ENCODE measurements at regions not wholly inside any gene's neighbourhood (a gene's known extent, or its start where the extent isn't known, plus 50 kb on each side); places are given as distances from the start of the nearest gene placed in this dataset.

GRCh38 chr6:163937071-163937470 is 522.6 kb downstream of the QKI start:
- no peak for DNase-seq

DNA sequence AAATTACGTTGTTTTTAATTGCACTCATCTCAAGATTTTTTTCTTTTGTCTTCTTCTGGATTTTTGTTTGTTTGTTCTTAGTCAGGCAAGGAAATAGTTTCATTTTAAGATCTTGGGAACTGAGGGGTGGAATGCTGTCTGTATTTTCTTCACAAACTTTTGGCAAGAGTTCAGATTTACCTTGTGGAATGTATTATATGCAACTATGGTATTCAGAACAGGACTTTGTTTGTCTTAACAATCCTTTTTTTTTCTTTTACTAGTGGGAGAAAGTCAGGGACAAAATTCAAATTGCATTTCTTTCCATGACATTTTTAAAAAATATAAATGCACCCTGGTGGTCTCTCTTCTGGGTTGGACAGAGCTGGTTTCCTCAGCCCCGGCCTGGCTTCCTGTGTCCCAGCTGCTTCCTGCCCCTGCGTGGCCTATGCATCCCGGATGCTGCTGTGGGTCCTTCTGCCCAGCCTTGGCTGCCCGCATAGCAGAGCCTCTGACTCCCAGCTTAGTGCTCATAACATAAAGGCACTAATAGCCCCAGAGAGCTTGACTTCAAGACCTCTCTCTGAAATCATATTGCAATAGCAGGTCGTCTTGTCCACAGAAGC is 520.7 kb downstream of the QKI start:
- no peak for DNase-seq

DNA sequence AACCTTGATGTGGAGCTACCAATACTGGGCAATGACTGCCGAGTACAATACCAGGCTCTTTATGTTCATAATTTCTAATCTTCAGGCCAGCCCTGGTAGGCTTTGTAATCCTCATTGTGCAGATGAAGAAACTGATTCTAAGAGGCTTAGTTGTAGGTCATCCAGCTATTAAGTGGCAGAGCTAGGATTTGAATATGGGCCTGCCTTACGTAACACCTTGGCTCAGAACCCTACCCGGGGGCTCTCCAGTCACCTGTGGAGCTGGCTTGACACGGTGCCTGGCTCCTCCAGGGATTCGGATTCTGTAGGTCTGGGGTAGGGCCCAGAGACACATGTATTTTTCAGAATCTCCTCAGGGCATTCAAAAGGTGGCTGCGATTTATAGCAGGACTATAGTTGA is 515.5 kb downstream of the QKI start:
- no peak for DNase-seq

DNA sequence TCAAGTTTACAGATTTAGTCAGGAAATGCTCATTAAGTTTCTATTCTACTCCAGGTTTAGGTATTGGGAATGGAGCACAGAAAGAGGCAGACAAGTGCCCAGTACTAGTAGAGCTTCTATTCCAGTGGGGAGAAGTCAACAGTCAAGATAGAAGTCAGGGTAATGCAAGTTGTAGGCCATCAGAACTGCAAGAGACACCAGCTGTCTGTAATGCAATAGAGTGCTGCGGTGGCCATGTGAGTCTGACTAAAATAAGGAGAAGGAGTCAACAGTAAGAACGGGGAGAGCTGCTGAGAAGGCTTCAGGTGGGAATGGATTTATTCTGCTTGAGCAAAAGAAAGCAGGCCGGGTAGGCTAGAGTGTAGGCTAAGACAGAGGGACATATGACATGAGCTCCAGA is 515.0 kb downstream of the QKI start:
- DNase-seq: no peak

GRCh38 chr6:163926642-163927041 is 512.1 kb downstream of the QKI start:
- no peak for DNase-seq

GRCh38 chr6:163925839-163926238 is 511.3 kb downstream of the QKI start:
- DNase-seq: no peak

DNA sequence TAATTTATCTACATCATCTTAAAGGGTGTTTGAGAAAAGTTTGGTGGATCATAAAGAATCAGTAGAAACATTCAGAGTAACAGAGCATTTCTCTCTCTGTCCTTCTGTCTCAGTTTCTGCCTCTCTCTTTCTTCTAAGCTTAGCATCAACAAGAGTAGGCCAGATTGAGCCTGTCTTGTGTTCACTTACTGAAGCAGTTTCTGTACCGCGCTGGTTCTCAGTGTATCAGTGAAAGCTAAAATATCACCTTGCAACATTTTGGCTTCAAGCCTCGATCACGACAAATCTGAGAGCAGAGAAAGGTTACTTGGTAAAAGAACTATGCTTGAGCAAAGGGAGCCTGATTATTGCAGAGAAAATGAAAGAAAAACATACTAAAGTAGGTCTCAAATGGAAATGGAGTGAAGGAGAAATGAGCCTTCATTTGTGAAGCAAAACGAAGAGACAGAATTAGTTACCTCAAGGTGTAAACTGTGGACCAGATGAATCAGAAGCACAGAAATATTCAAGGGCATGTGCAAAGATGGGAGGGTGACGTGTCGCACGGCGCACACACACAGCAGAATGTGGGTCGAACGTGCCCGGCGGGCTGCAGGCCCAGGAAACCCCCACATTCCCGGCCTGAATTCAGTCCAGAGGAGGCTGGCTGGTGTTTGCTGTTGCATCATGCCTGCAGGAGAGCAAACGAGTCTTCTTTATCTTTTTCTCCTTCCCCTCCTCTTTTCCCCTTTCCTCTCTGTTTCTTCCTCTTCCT is 509.3 kb downstream of the QKI start:
- no peak for DNase-seq

DNA sequence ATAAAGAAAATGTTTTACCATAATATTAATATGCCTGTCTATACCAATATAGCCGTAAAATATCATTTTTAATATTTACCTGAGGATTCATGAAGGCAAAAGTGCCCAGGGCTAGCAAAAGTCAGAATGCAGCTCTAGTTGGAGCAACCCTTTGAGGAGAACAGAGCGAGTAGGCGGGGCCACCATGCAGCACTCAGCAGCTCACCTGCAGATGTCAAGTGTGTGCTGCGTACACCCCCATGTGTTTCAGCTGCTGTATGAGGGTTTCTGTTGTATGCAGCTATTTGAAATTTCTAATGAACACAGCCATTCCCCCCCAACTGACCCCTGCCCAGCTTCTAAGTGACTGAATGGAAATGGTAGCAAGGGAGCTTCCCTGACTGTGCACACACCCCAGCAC is 508.0 kb downstream of the QKI start:
- DNase-seq: no peak

DNA sequence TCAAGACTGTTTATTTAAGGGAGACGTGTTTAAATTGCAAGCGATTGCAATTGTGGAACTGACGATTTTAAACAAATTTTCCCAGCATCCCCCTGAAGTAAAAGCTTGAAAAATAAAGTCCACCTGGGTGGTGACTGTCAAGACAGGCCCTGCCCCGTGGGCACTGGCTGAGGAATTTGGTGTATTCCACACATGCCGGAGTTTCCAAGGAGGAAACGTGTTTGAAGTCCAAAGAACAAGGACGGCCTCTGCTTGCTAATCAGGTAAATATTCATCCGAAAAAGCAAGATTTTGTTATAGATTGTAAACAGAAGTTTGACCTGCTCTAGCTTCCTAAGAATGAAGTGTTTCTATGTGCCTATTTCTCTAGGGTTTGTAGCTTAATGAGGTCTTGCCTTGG is 505.1 kb downstream of the QKI start:
- no peak for DNase-seq

GRCh38 chr6:163916315-163917081 is 502.0 kb downstream of the QKI start:
- DNase-seq: no peak

DNA sequence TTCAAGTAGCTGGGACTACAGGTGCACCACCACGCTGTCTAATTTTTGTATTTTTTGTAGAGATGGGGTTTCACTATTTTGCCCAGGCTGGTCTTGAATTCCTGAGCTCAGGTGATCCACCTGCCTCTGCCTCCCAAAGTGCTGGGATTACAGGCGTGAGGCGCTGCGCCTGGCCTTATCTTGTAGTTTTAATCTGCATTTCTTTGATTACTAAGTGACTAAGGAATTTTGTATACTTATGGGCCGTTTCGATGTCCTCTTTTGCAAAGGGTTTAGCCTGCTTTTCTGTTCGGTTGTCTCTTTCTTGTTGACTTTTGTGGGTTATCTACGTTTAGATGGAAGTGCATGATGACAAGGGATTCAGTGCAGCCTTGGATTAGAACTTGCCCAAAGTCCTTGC is 500.6 kb downstream of the QKI start:
- no peak for DNase-seq

DNA sequence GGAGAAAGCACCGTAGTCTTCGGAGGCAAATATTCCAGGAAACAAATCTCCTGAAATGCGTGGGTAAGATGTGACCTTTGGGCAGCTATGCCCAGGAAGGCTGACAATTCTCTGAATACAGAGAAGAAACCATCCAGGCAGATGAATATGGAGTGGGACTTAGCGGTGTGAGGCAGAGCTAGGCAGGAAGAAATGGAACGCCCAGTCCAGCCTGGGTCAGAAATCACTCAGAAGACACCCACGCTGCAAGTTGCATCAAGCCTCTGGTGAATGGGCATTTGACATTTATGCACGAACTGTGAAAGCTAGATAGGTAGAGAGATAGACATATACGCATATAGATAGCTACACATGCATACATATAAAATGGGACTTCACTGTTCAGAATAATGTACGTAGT is 498.5 kb downstream of the QKI start:
- no peak for DNase-seq

GRCh38 chr6:163906006-163906710 is 491.6 kb downstream of the QKI start:
- no peak for DNase-seq

DNA sequence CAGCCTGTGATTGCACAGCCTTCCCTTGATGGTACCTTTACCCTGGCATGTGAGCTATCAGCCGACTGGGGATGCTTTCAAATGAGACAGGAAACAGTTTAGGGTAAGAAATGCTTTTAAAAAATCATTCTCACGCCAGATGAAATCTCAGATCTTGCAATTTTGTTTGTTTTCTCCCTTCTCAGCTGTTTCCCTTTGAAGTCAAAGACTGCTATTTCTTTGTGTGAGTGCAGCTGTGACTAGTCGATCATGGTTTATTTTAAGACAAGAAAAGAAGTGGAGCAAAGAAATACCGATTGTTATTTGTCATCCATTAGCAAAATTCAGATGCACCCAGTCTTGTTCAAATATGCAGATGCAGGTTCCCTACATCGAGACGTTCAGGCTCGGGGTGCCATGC is 489.7 kb downstream of the QKI start:
- DNase-seq: no peak

DNA sequence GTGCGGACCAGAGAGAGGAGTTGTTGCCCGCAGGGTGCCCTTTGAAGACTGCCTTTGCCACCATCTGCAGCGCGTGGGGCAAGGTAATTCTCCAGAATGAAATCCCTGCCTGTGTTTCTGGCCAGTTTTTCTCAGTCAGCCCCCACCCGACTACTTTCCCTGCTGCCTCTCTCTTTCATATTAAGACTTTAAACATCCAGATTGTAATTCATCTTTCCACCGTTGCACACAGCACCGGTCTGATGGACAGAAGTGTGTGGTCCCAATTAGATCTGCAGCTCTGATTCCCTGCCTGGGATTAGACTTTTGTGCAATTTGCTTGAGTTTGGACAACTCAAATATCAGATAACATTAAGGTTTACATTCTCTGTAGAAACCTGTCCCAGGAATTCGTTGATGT is 489.0 kb downstream of the QKI start:
- no peak for DNase-seq

- DNase-seq: no peak
These were observed 488.5 kb downstream of the QKI start for GRCh38 chr6:163902993-163903392.

DNA sequence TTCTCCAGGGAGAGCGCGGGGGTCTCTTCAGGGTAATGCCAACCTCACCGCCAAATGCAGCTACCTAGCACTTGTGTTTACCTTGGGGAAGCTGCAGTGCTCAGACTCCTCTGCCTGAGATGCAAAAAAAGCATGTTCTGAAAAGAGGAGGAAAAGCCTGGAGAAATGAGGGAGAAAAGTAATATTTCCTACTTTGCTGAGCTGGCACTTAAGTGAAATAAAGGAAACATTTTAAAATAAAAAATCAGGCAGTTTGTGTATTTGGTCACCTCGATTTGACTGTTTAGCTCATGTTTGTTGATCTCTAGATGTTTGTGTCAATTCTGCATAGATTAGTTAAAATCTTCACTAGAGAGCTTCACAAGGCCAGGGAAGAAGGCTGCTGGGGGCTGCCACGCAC is 487.2 kb downstream of the QKI start:
- DNase-seq: no peak

DNA sequence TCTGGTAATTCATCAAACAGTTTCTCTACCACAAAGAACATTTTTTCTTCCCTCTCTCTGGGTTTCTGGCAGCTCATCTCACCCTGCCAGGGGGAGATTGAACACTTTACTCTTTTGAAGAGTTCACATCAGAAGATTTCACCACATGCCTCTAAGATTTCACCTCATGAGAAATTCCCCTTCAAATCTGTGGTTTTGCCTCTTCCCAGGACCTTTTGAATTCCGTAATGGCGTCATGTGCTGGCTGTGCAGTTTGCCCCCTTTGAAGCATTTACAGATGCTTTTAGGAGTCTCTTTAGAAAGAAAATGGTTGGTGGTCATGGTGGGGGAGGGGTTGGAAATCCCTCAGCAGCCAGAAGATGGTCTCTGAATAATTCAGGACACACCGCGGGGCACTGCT is 486.1 kb downstream of the QKI start:
- DNase-seq: no peak

DNA sequence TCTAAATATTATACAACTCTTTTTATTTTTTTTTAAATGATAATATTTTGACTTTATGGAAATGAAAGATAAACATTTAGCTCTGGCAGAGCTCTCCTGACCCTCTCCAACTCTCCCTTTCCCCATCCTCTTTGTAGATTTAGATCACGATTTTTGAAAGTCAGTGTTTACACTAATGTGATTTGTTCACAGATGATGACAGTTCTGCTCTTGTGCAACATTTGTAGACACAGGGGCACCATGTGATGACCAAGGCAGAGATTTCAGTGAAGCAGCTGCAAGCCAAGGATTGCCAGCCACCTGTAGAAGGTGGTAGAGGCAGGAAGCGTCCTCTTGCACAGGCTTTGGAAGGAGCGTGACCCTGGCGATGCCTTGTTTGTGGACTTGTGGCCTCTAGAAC is 483.2 kb downstream of the QKI start:
- DNase-seq: no peak

DNA sequence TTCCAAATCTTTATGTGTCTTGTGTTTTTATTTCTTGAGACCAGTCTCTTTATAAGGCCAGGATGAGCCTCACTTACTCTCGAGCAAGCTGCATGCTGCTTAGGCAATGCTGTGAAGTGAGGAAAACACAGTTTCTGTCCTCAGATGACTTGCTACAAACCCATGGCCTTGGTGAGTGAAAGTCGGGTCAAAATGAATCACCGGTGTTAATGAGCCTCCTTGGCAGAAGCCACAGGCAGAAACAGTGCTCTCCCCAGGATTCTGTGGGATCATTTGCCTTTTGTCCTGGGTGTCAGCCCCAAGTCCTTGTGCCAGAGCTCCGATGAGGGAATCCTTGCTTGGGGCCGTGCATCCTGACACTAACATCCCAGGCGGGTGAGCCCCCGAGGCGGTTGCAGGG is 482.5 kb downstream of the QKI start:
- DNase-seq: no peak

DNA sequence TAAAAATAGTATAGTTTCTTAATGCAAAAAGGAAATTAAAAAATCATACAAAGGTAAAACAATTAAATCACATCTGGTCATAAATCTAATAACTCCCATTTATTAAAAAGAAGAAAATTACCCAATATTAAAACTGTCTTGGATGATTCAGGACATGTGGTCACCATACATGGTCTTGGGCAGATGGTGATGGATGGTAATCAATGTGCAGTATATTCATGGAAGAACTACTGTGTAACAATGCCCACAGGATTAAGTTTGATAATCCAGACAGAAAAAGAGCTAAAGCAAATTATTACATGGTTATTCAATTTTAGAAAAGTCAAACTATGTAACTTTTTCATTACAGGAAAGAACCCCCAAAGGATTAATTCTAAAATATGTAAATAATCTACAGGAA is 480.6 kb downstream of the QKI start:
- no peak for DNase-seq

DNA sequence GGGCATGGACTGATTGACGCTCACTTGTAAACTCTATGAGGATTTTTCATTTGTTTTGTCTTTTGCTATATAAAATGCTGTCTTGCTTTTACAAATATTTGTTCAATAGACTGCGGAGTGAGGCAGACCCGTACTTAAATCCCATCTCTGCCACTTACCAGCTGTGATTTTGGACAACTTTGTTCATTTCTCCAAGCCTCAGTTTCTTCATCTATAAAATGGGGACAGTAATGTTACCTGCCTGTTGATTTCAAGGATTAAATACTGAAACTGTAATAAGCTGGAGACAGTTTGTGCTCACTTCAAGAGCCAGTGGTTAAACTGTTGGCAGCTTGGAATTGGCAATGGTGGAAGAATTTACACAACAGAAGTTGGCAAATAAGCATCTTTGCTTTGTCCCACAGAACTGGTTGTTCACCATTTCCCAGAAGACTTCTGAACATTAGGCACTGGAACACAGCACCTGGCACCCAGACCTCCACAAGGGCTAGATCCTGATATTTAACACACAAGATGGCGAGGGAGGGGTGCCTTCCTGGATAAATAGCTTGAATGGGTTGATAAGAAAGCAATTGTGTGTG is 479.2 kb downstream of the QKI start:
- no peak for DNase-seq

- DNase-seq: no peak
These were observed 478.5 kb downstream of the QKI start for GRCh38 chr6:163892824-163893561.
